H1 (cell line): ENCODE measurements at regions not wholly inside any gene's neighbourhood (a gene's known extent, or its start where the extent isn't known, plus 50 kb on each side); places are given as distances from the start of the nearest gene placed in this dataset.
A peak's percentile ranks its signal among the peaks of the same experiment; 100 is the strongest.

Experiments
- CTCF ChIA-PET: fragments of 300-600 bp; sonication (Branson Sonifier 250); formaldehyde crosslinking; loops from one replicate; lab custom pipeline; 2021; ENCODE audit not compliant: partially characterized antibody; lab: Charles Lee
- POLR2A ChIA-PET: fragments of 300-600 bp; sonication (Branson Sonifier 250); formaldehyde crosslinking; loops from one replicate; lab custom pipeline; 2021; ENCODE audit warnings: inconsistent platforms; ENCODE audit not compliant: partially characterized antibody; lab: Charles Lee
- DNase-seq, 2 experiments: peaks; one replicate each; pipeline versions ENCODE4 v3.0.0 to v3.0.0-alpha.2; 2010 to 2022; ENCODE audit warnings: low spot score in 2 of 2, low read depth in 1 of 2, mixed read lengths in 1 of 2
- FAIRE-seq: peaks from 2 replicates; lab custom pipeline; 2011; peaks lifted over from hg19 to GRCh38; lab: Jason Lieb, UNC
- H2AFZ ChIP-seq: 2 replicates; pipeline ENCODE4 v1.8.1; 2012; ENCODE audit warnings: low read length, inconsistent platforms
- H2AK5ac ChIP-seq: 2 replicates; pipeline ENCODE4 v1.6.1; 2013; ENCODE audit warnings: low read depth, low read length
- H2BK120ac ChIP-seq: replicated peaks from 2 replicates; pipeline ENCODE3; 2013; ENCODE audit warnings: low read depth, low read length, inconsistent platforms
- H2BK12ac ChIP-seq: 2 replicates; pipeline ENCODE4 v1.6.1; 2013; ENCODE audit warnings: low read depth, low read length
- H2BK15ac ChIP-seq: 2 replicates; pipeline ENCODE4 v1.6.1; 2013; ENCODE audit warnings: low read length
- H2BK20ac ChIP-seq: 2 replicates; pipeline ENCODE4 v1.6.1; 2013; ENCODE audit warnings: low read length
- H2BK5ac ChIP-seq: 2 replicates; pipeline ENCODE4 v1.6.1; 2013; ENCODE audit warnings: low read depth, low read length
- H3K14ac ChIP-seq: 2 replicates; pipeline ENCODE4 v1.6.1; 2013; ENCODE audit warnings: inconsistent platforms; ENCODE audit not compliant: insufficient read length
- H3K18ac ChIP-seq: 2 replicates; pipeline ENCODE4 v1.6.1; 2013; ENCODE audit warnings: low read length; ENCODE audit errors: extremely low read depth
- H3K23ac ChIP-seq: 2 replicates; pipeline ENCODE4 v1.6.1; 2013; ENCODE audit warnings: inconsistent platforms; ENCODE audit not compliant: insufficient read length
- H3K23me2 ChIP-seq: 2 replicates; pipeline ENCODE4 v1.6.1; 2013; ENCODE audit warnings: low read depth, low read length
- H3K27ac ChIP-seq: 2 replicates; pipeline ENCODE4 v1.6.1; 2011; ENCODE audit warnings: low read depth, low read length, inconsistent platforms
- H3K27me3 ChIP-seq, 4 experiments: replicated peaks in 1 of 4; 1 replicate in 1 of 4; 2 replicates in 3 of 4; pipeline versions ENCODE4 v1.6.1 to v1.8.1; 2011 to 2013; ENCODE audit warnings: low read length in 3 of 4, mild to moderate bottlenecking in 3 of 4, inconsistent platforms in 2 of 4, mixed read lengths in 2 of 4, moderate library complexity in 1 of 4; ENCODE audit not compliant: control insufficient read depth in 3 of 4, insufficient read depth in 3 of 4; ENCODE audit errors: extremely low read depth in 1 of 4
- H3K36me3 ChIP-seq, 4 experiments: 2 replicates each; pipeline versions ENCODE4 v1.6.1 to v1.8.1; 2011 to 2013; ENCODE audit warnings: mild to moderate bottlenecking in 4 of 4, low read length in 3 of 4, moderate library complexity in 2 of 4, control low read depth in 1 of 4, inconsistent platforms in 1 of 4; ENCODE audit not compliant: insufficient read depth in 4 of 4, control insufficient read depth in 2 of 4
- H3K4ac ChIP-seq: replicated peaks from 2 replicates; pipeline ENCODE3; 2013; ENCODE audit warnings: low read length, low read depth, mixed read lengths, inconsistent platforms; ENCODE audit not compliant: insufficient read length
- H3K4me1 ChIP-seq, 4 experiments: replicated peaks in 1 of 4; 1 replicate in 1 of 4; 2 replicates in 3 of 4; pipeline versions ENCODE4 v1.6.1 to v1.8.1; 2011 to 2013; ENCODE audit warnings: low read length in 3 of 4, inconsistent platforms in 2 of 4, mixed read lengths in 1 of 4; ENCODE audit not compliant: insufficient read depth in 4 of 4, control insufficient read depth in 3 of 4
- H3K4me2 ChIP-seq, 2 experiments: 2 replicates each; pipeline versions ENCODE4 v1.6.1 to v1.8.1; 2011 to 2013; ENCODE audit warnings: low read depth in 2 of 2, low read length in 2 of 2, control low read depth in 1 of 2, inconsistent platforms in 1 of 2, mild to moderate bottlenecking in 1 of 2; ENCODE audit not compliant: insufficient read depth in 1 of 2
- H3K4me3 ChIP-seq, 4 experiments: fragments of 200-600, 300-600 bp in 1 of 4; sonication (generic), shearing (Covaris generic), sonication (Bioruptor Twin) in 1 of 4; 2 replicates each; pipeline versions ENCODE4 v1.5.1 to v1.8.1; 2011 to 2016; ENCODE audit warnings: low read length in 4 of 4, low read depth in 3 of 4, control low read depth in 2 of 4, inconsistent platforms in 2 of 4, mild to moderate bottlenecking in 2 of 4, mixed read lengths in 1 of 4, moderate library complexity in 1 of 4; ENCODE audit not compliant: insufficient read depth in 2 of 4; ENCODE audit errors: extremely low read depth in 1 of 4
- H3K56ac ChIP-seq: replicated peaks from 2 replicates; pipeline ENCODE3; 2013; ENCODE audit warnings: low read depth, mild to moderate bottlenecking, mixed read lengths, low read length, inconsistent platforms; ENCODE audit not compliant: insufficient read length
- H3K79me1 ChIP-seq: 2 replicates; pipeline ENCODE4 v1.6.1; 2013; ENCODE audit warnings: low read depth, low read length, control low read depth
- H3K79me2 ChIP-seq, 2 experiments: 2 replicates each; pipeline versions ENCODE4 v1.6.1 to v1.8.1; 2012 to 2013; ENCODE audit warnings: low read length in 2 of 2, mild to moderate bottlenecking in 2 of 2, inconsistent platforms in 1 of 2; ENCODE audit not compliant: insufficient read depth in 2 of 2, control insufficient read depth in 1 of 2
- H3K9ac ChIP-seq, 4 experiments: replicated peaks in 1 of 4; 1 replicate in 1 of 4; 2 replicates in 3 of 4; pipeline versions ENCODE4 v1.6.1 to v1.8.1; 2011 to 2013; ENCODE audit warnings: low read depth in 3 of 4, low read length in 3 of 4, control low read depth in 2 of 4, mild to moderate bottlenecking in 2 of 4, moderate library complexity in 2 of 4, inconsistent platforms in 1 of 4; ENCODE audit errors: extremely low read depth in 1 of 4
- H3K9me3 ChIP-seq, 2 experiments: 2 replicates each; pipeline versions ENCODE4 v1.6.1 to v1.8.1; 2012 to 2013; ENCODE audit warnings: mild to moderate bottlenecking in 2 of 2, moderate library complexity in 2 of 2, control low read depth in 1 of 2, inconsistent platforms in 1 of 2, low read depth in 1 of 2, low read length in 1 of 2, mixed read lengths in 1 of 2; ENCODE audit not compliant: insufficient read depth in 2 of 2
- H4K20me1 ChIP-seq, 2 experiments: replicated peaks in 1 of 2; 2 replicates each; pipeline versions ENCODE3 to v1.8.1; 2011 to 2013; ENCODE audit warnings: inconsistent platforms in 2 of 2, low read length in 2 of 2, mild to moderate bottlenecking in 1 of 2; ENCODE audit not compliant: insufficient read depth in 2 of 2, control insufficient read depth in 1 of 2
- H4K5ac ChIP-seq: 2 replicates; pipeline ENCODE4 v1.6.1; 2013; ENCODE audit warnings: low read length, low read depth, mixed read lengths, inconsistent platforms; ENCODE audit not compliant: insufficient read length
- H4K8ac ChIP-seq: 2 replicates; pipeline ENCODE4 v1.8.0; 2013; ENCODE audit warnings: mild to moderate bottlenecking, moderate library complexity, low read length, inconsistent platforms; ENCODE audit not compliant: insufficient read depth; ENCODE audit errors: extremely low read depth
- H4K91ac ChIP-seq: replicated peaks from 2 replicates; pipeline ENCODE3; 2013; ENCODE audit warnings: low read length, mixed read lengths, inconsistent platforms; ENCODE audit not compliant: insufficient read length
- BCL11A ChIP-seq, 2 experiments: IDR thresholded peaks; one replicate each; pipeline ENCODE4 v1.6.1; 2011; ENCODE audit warnings: low read depth in 2 of 2, low read length in 2 of 2, mild to moderate bottlenecking in 2 of 2
- BRCA1 ChIP-seq: IDR thresholded peaks from 2 replicates; pipeline ENCODE4 v1.6.1; 2012; ENCODE audit warnings: low read depth, low read length, improper control_type of control experiment
- E2F6 ChIP-seq: IDR thresholded peaks from 2 replicates; pipeline ENCODE4 v1.6.1; 2012; ENCODE audit warnings: inconsistent platforms
- EGR1 ChIP-seq: IDR thresholded peaks from 2 replicates; pipeline ENCODE4 v1.6.1; 2011; ENCODE audit warnings: low read depth, low read length, borderline replicate concordance
- NRF1 ChIP-seq: IDR thresholded peaks from 2 replicates; pipeline ENCODE4 v1.6.1; 2011; ENCODE audit warnings: mild to moderate bottlenecking, low read depth, low read length, improper control_type of control experiment
- RFX5 ChIP-seq: IDR thresholded peaks from 2 replicates; pipeline ENCODE4 v1.6.1; 2011; ENCODE audit warnings: low read depth, low read length, improper control_type of control experiment, borderline replicate concordance
- SUZ12 ChIP-seq: fragments of 200-600 bp; sonication (generic); IDR thresholded peaks from 2 replicates; pipeline ENCODE4 v1.6.1; 2012; ENCODE audit warnings: mild to moderate bottlenecking, inconsistent platforms, low read length, moderate library complexity, mixed read lengths
- TAF1 ChIP-seq: IDR thresholded peaks from 2 replicates; pipeline ENCODE4 v1.6.1; 2011; ENCODE audit warnings: mild to moderate bottlenecking, low read depth, low read length
- TEAD4 ChIP-seq: IDR thresholded peaks from 2 replicates; pipeline ENCODE4 v1.6.1; 2012; ENCODE audit warnings: low read depth, low read length, inconsistent platforms, mixed read lengths
- WGBS, 2 experiments: shearing (Covaris generic) in 1 of 2; methylation state at CpG; one replicate each; pipeline versions ENCODE4 v1.1.6 to v1.1.7; 2013 to 2015; ENCODE audit warnings: low lambda C conversion rate in 2 of 2, mixed read lengths in 2 of 2, inconsistent platforms in 1 of 2, low coverage in 1 of 2, missing lambda C conversion rate in 1 of 2; ENCODE audit not compliant: insufficient replicate concordance in 2 of 2, insufficient coverage in 1 of 2, insufficient read length in 1 of 2; ENCODE audit errors: extremely low coverage in 1 of 2, missing lambda C conversion rate in 1 of 2; 5-methylcytosine and 5-hydroxymethylcytosine counted together

DNA sequence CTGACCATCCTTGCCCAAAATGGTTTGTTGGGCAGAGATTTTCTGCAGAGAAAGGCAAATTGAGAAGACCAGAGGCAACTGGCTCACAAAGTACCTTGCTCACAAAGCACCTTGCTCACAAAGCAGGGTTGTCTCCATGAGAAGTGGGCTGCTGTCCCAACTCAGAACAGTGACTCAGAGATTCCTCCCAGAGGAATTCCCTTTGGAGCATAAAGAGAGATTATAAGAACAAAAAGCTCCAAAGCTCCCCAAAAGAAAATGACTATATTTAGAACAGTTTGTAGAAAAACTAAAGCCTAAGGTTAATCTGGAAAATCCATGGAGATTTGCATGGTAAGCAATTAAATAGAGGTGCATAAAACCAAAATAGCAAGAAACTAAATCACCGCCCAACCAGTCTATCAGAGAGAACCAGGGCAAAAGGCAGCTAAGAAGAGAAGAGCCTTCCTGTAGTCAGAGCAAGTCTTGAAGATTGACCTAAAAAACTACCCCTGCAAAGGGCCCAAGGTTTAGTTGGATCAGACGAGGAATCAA, 731.4 kb downstream of the FAT4 start:
- H2BK120ac ChIP-seq = no peak overlapping the region
- no peak overlapping the region for H2BK12ac ChIP-seq
- no peaks in the 10 kb centered on the region for H3K4me1 ChIP-seq
- no peaks in the 10 kb centered on the region for H3K36me3 ChIP-seq
- DNase-seq = no peak
- no peak overlapping the region for H2AK5ac ChIP-seq
- no peaks in the 10 kb centered on the region for H3K79me1 ChIP-seq
- H3K23me2 ChIP-seq = no peaks in the 10 kb centered on the region
- no peak overlapping the region for H4K8ac ChIP-seq
- peak overlapping the region; percentile 74 for H4K91ac ChIP-seq
- no peak overlapping the region for H3K4ac ChIP-seq
- H3K9me3 ChIP-seq = no peaks in the 10 kb centered on the region
- H3K79me2 ChIP-seq = no peaks in the 10 kb centered on the region
- FAIRE-seq = no peak
- no peak overlapping the region for H2AFZ ChIP-seq
- no peak overlapping the region for H2BK20ac ChIP-seq
- POLR2A ChIA-PET = no interaction called here
- TF ChIP-seq E2F6 (no peak), SUZ12 (no peak), BCL11A (IDR thresholded peaks at IDR 0.05; ENCODE audit: low read depth in 2 of 2, low read length in 2 of 2) (no peak), TEAD4 (no peak), RFX5 (no peak), NRF1 (no peak), EGR1 (no peak), TAF1 (no peak), BRCA1 (no peak)
- TF ChIP-seq, all 59 proteins: peak for 0
- Histone ChIP-seq H3K9ac (no peak overlapping the region), H3K4me2 (no peak overlapping the region), H4K20me1 (no peaks in the 10 kb centered on the region), H2BK5ac (no peak overlapping the region), H3K27ac (no peak overlapping the region), H3K4me3 (no peak overlapping the region), H3K14ac (no peak overlapping the region), H3K18ac (no peak overlapping the region), H3K27me3 (no peaks in the 10 kb centered on the region), H4K5ac (no peak overlapping the region), H2BK15ac (no peak overlapping the region), H3K23ac (no peak overlapping the region), H3K56ac (no peak overlapping the region)
- CTCF ChIA-PET = no interaction called here
- WGBS, 2 experiments = 58% methylated on average over 2 of the region's 2 CpGs; no CpG with 5 or more reads in 1 of the 2 experiments
